Vagina (tissue), 2 donors: ENCODE measurements at regions not wholly inside any gene's neighbourhood (a gene's known extent, or its start where the extent isn't known, plus 50 kb on each side); places are given as distances from the start of the nearest gene placed in this dataset.

Experiments used
- DNase-seq, 2 donors: peaks; one replicate each; pipeline ENCODE4 v3.0.0-alpha.2; 2017; ENCODE audit errors: extremely low spot score in 2 of 2
- H3K27ac ChIP-seq: fragments of 200-600 bp; sonication (generic); one replicate; pipeline ENCODE4 v1.5.1; 2019
- H3K27me3 ChIP-seq: fragments of 200-600 bp; sonication (generic); one replicate; pipeline ENCODE4 v1.5.1; 2019
- H3K36me3 ChIP-seq, 2 donors: fragments of 200-600 bp; sonication (generic); one replicate each; pipeline ENCODE4 v1.5.1; 2017 to 2019
- H3K4me1 ChIP-seq: fragments of 200-600 bp; sonication (generic); one replicate; pipeline ENCODE4 v1.5.1; 2019
- H3K4me3 ChIP-seq, 2 donors: fragments of 200-600 bp; sonication (generic); 1 replicate in 1 of 2; 2 replicates in 1 of 2; pipeline ENCODE4 v1.5.1; 2016 to 2019
- H3K9me3 ChIP-seq: fragments of 200-600 bp; sonication (generic); one replicate; pipeline ENCODE4 v1.5.1; 2019
- POLR2A ChIP-seq, 2 donors: fragments of 450-650 bp; IDR thresholded peaks; one replicate each; pipeline ENCODE4 v1.6.1; 2017; ENCODE audit warnings: antibody characterized with exemption in 2 of 2, mild to moderate bottlenecking in 2 of 2, moderate library complexity in 2 of 2
- POLR2AphosphoS5 ChIP-seq, 2 donors: sonication (generic); formaldehyde crosslinking; IDR thresholded peaks; one replicate each; pipeline ENCODE4 v1.9.0; 2017; ENCODE audit warnings: antibody characterized with exemption in 2 of 2, mild to moderate bottlenecking in 2 of 2, low read depth in 1 of 2; ENCODE audit not compliant: insufficient read depth in 1 of 2
- intact Hi-C: fragments of 100-400 bp; cut with DNase I; formaldehyde crosslinking; loops from one replicate; pipeline ENCODE4 v1.15.1; 2023
- TF ChIP-seq, protein P1 (sequence below), 3 experiments: fragments of 450-650 bp in 2 of 3; fragments of 200-600 bp in 1 of 3; sonication (generic) in 1 of 3; IDR thresholded peaks; one replicate each; pipeline ENCODE4 v1.5.1; 2017 to 2019; ENCODE audit warnings: antibody characterized with exemption in 3 of 3, mild to moderate bottlenecking in 2 of 3, moderate library complexity in 2 of 3

DNA sequence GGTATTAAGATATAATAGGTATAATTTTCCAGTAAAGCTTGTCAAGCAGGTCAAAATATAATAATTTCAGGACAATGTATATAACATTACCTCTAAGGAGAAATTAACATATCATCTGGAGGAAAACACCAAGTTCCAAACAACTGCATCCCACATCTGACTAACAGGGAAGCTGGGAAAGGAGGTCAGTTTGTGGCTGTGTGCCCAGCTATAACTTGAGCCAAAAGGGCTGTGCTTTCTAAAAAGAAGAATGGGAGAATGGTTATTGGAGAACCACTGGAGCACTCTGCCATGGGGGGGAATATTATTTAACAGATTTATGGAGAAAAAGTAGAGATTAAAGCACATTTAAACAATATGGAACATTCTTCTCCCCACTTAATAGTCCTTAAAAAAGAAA lies 390.6 kb upstream of the PKDCC start:
- no peak overlapping the region for H3K27ac ChIP-seq

DNA sequence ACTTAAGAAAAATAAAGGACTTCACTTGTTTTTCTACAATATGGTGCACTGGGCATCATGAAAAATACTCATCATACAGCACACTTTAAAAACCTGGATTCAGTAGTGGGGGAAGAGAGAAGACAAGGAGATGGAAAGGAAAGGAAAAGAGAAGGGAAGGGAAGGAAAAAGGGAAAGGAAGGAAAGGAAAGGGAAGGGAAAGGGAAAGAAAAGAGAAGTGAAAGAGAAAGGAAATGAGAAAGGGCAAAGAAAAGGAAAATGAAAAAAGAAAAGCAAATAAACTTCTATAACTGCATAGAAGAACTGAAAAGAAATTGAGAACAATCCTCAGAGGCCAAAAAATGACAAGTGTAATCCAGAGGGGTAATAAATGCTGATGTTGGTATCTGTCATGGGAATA lies 388.1 kb upstream of the PKDCC start:
- no peak for DNase-seq
- Histone ChIP-seq H3K4me1 (no peaks in the 10 kb centered on the region), H3K27ac (no peak overlapping the region), H3K27me3 (no peaks in the 10 kb centered on the region), H3K36me3 (no peaks in the 10 kb centered on the region), H3K9me3 (no peaks in the 10 kb centered on the region), H3K4me3 (no peak overlapping the region)
- intact Hi-C loops: no loop called here
- TF ChIP-seq, protein P1, sequence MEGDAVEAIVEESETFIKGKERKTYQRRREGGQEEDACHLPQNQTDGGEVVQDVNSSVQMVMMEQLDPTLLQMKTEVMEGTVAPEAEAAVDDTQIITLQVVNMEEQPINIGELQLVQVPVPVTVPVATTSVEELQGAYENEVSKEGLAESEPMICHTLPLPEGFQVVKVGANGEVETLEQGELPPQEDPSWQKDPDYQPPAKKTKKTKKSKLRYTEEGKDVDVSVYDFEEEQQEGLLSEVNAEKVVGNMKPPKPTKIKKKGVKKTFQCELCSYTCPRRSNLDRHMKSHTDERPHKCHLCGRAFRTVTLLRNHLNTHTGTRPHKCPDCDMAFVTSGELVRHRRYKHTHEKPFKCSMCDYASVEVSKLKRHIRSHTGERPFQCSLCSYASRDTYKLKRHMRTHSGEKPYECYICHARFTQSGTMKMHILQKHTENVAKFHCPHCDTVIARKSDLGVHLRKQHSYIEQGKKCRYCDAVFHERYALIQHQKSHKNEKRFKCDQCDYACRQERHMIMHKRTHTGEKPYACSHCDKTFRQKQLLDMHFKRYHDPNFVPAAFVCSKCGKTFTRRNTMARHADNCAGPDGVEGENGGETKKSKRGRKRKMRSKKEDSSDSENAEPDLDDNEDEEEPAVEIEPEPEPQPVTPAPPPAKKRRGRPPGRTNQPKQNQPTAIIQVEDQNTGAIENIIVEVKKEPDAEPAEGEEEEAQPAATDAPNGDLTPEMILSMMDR (IDR thresholded peaks at IDR 0.05): no peak
- TF ChIP-seq POLR2AphosphoS5 (IDR thresholded peaks at IDR 0.05; ENCODE audit: insufficient read depth in 1 of 2, low read depth in 1 of 2) (no peak), POLR2A (IDR thresholded peaks at IDR 0.05) (no peak)

More for the DNA sequence above, 390.6 kb upstream of the PKDCC start:
- Histone ChIP-seq H3K27me3 (no peaks in the 10 kb centered on the region), H3K4me1 (no peaks in the 10 kb centered on the region), H3K9me3 (no peaks in the 10 kb centered on the region), H3K36me3 (no peaks in the 10 kb centered on the region), H3K4me3 (no peak overlapping the region)
- no peak for TF ChIP-seq POLR2AphosphoS5 (IDR thresholded peaks at IDR 0.05; ENCODE audit: insufficient read depth in 1 of 2, low read depth in 1 of 2)
- TF ChIP-seq POLR2A (IDR thresholded peaks at IDR 0.05): no peak
- TF ChIP-seq, protein P1 (IDR thresholded peaks at IDR 0.05): no peak
- intact Hi-C loops: no loop called here
- no peak for DNase-seq

DNA sequence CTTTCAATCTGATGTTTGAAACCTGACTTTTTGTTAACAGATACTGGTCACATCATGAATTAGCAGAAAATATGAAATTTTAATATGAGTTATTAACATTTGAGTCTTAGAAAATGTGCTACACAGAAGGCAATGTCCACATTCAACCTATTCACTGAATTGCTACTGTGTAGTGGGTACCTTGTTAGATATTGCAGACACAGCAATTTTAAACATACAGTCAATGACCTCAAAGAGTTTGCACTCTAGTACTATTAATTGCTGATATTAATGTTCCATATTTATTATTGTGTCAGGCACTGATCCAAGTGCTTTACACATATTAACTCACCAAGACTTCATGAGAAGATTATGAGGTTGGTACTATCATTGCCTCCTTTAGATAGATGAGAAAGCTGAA lies 385.4 kb upstream of the PKDCC start:
- intact Hi-C loops: no loop called here
- H3K27ac ChIP-seq: no peak overlapping the region
- no peaks in the 10 kb centered on the region for H3K4me1 ChIP-seq
- no peak overlapping the region for H3K4me3 ChIP-seq
- no peak for DNase-seq
- no peaks in the 10 kb centered on the region for H3K27me3 ChIP-seq
- H3K9me3 ChIP-seq: no peaks in the 10 kb centered on the region
- TF ChIP-seq, protein P1 (IDR thresholded peaks at IDR 0.05): no peak
- TF ChIP-seq POLR2A (IDR thresholded peaks at IDR 0.05) (no peak), POLR2AphosphoS5 (IDR thresholded peaks at IDR 0.05; ENCODE audit: insufficient read depth in 1 of 2, low read depth in 1 of 2) (no peak)
- no peaks in the 10 kb centered on the region for H3K36me3 ChIP-seq

DNA sequence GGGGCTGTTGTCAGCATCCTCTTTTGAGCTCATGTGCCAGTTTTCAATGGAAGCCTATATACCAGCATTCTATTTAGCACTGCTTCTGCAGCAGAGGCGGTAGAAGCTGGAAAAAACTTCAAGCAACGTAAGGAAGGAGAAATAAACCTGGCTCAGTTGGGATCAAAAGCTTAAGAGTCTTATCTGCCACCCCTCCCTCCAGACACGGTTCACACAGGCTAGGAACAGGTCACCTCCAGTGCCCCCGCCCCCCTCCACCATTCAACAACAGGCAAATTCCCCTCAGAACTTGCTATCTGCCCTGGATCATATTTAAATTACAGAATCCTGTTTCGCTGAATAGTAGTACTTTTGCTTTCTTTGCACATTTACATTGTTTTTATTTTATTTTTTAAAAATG lies 384.8 kb upstream of the PKDCC start:
- Histone ChIP-seq H3K4me1 (no peaks in the 10 kb centered on the region), H3K27me3 (no peaks in the 10 kb centered on the region), H3K4me3 (no peak overlapping the region), H3K27ac (no peak overlapping the region), H3K9me3 (no peaks in the 10 kb centered on the region), H3K36me3 (no peaks in the 10 kb centered on the region)
- intact Hi-C loops: no loop called here
- no peak for DNase-seq
- TF ChIP-seq, protein P1 (IDR thresholded peaks at IDR 0.05): no peak
- no peak for TF ChIP-seq POLR2AphosphoS5 (IDR thresholded peaks at IDR 0.05; ENCODE audit: insufficient read depth in 1 of 2, low read depth in 1 of 2)
- TF ChIP-seq POLR2A (IDR thresholded peaks at IDR 0.05): no peak

DNA sequence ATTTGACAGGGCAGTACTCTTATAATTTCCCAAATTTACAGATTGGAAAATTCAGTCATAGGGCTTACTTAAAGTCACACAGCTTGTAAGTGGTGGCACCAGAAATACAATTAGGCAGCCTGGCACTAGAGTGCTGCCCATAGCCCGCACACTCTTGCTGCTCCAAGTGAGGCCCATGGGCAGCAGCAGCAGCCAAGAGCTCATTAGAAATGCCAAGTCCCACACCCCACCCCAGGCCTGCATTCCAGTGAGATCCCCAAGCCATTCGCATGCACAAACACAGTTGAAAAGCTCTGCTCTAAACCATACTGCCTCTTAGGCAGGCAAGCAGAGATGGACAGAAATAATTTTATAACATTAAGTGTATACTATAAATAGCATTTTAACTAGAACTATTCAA lies 379.3 kb upstream of the PKDCC start:
- TF ChIP-seq, protein P1 (IDR thresholded peaks at IDR 0.05): no peak
- TF ChIP-seq POLR2A (IDR thresholded peaks at IDR 0.05) (no peak), POLR2AphosphoS5 (IDR thresholded peaks at IDR 0.05; ENCODE audit: insufficient read depth in 1 of 2, low read depth in 1 of 2) (no peak)

More for the DNA sequence above, 379.3 kb upstream of the PKDCC start:
- Histone ChIP-seq H3K4me3 (no peak overlapping the region), H3K27ac (no peak overlapping the region), H3K4me1 (no peaks in the 10 kb centered on the region), H3K9me3 (no peaks in the 10 kb centered on the region), H3K36me3 (no peaks in the 10 kb centered on the region), H3K27me3 (no peaks in the 10 kb centered on the region)
- intact Hi-C loops: no loop called here
- DNase-seq: no peak
